A204.1 (cell line): ENCODE measurements at regions not wholly inside any gene's neighbourhood (a gene's known extent, or its start where the extent isn't known, plus 50 kb on each side); places are given as distances from the start of the nearest gene placed in this dataset.

Experiments used
- FAIRE-seq: peaks from 2 replicates; lab custom pipeline; 2012; peaks lifted over from hg19 to GRCh38; lab: Jason Lieb, UNC

DNA sequence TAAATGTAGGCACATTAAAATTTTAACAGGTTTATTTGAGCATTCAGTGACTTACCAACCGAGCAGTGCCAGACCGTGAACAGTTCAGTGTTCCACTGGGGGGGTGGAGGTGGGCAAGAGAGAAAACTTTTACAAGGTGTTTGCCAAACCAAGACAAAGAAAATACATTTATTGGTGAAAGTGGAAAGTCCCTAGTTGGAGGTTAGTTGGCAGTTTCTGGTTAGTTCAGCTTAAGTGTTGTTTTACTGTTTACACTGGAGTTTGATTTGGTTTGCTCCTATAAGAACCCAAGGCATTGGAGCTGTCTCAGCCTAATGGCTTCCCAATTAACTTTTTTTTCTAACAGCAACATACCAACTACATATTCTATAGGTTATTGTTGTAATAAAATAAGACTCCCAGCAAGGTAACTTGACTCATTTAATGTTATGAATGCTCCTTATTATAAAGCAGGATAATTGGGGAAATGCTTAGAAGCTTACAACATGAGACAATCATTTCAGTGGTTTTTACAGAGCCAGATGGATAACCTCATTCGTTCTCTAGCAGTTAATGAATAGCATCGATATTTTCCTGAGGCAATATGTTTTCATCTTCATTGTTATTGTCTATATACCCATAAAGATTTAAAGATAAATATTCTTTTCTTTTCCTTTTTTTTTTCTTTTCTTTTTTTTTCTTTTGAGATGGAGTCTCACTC lies 115.8 kb downstream of the ETNK1 start:
- no peak for FAIRE-seq

DNA sequence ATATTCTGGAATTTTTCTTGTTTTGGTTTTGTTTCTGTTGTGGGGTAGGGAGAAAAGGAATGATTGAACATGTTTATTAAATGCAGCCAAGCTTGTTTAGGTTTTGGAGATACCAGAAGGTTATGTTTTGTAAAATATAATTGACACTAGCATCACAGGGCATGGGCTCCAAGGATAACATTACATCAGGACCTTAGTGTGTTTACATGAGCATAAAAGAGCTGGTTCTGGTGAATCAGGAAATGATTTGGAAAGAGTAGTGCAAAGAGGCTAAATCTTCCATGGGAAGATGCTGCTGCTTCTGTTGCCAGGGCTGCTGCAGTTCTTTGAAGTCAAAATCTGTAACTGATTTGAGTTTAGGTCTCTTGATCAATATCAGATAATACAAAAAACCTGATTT lies 118.7 kb downstream of the ETNK1 start:
- no peak for FAIRE-seq

DNA sequence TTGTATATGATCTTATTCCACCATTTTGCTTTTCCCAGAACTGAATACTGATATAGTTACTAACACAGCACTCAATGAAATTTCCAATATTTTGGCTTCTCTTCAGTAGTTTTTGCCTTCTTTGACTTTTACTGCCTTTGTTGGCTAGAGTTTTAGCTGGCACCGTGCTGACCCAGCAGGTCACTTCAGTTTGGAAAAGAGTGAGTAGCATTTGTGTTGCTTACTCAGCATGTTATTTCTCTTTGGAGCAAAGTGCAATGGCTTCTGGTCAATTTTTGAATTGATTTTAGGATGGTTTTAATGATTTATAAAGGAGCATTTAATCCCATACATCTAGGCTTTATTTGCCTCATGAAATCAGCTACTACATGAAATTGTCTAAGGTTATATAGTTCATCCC lies 119.2 kb downstream of the ETNK1 start:
- no peak for FAIRE-seq

DNA sequence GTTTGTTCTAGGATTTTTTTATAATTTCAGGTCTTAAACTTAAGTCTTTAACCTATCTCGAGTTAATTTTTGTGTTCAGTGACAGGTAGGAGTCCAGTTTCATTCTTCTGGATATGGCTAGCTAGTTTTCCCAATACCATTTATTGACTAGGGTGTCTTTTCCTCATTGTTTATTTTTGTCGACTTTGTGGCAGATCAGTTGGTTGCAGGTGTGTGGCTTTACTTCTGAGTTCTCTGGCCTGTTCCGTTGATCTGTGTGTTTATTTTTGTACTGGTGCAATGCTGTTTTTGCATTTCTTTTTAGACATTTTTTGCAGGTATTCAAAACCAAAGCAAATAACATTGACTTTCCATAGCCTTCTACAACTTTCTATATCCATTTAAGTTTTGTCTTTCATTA lies 121.7 kb downstream of the ETNK1 start:
- no peak for FAIRE-seq

DNA sequence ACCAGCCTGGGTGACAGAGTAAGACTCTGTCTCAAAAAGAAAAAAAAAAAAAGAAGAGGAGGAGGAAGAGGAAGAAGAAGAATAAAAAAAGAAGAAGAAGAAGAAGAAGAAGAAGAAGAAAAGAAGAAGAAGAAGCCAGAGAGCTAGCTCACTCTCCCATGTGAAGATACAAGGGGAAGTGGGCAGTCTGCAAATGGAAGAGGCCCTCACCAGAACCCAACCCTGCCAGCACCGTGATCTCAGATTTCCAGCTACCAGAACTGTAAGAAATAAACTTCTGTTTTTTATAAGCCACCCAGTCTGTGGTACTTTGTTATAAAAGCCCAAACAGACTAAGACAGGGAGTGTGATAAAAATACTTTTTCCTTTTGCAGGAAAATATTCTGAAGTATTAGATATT lies 130.7 kb downstream of the ETNK1 start:
- no peak for FAIRE-seq

GRCh38 chr12:22759769-22760674 lies 135.1 kb downstream of the ETNK1 start:
- FAIRE-seq: no peak

- FAIRE-seq: no peak
Observed at GRCh38 chr12:22765421-22766130, 140.6 kb downstream of the ETNK1 start.

DNA sequence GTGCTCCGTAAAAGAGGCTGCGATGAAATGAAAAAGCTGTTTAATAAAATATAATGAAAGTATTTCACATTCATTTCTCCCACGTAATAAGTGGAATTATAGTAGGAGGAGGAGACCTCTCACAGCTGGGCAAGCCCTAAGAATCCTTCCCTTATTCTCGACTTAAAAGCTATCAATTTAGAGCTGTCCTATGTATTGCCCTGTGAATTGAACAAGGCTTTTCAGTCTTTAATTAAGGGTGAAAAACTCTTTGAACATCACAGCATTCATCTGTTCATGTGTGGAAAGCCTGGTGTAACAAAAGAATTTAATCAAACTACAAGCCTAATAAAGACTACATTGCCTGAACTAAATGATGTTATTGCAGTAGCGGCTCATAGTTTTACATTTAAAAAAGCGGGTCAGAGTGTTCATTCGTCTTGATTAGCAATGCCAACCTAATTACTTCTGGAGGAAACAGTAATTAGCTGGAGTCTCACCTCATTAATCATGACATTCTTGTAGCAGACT lies 142.0 kb downstream of the ETNK1 start:
- FAIRE-seq: no peak

DNA sequence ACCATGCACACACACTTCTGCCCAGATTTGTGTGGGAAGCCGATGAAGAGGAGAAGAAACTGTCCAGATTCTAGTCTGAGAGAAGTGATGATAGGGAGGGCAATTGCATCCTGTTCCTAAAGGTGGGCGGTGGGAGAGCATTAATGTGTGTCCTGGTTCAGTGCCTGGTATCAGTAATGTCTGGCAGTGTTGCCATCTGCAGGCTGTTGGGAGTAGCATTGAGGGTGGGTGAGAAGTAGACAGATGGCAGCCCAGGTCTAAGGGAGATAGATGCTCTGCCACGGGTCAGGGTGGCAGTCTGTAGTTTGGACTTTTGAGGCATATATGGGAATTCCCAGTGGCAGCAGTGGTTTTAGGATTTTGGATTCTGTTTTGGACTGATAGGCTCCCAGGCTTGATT lies 156.4 kb downstream of the ETNK1 start:
- FAIRE-seq: no peak

DNA sequence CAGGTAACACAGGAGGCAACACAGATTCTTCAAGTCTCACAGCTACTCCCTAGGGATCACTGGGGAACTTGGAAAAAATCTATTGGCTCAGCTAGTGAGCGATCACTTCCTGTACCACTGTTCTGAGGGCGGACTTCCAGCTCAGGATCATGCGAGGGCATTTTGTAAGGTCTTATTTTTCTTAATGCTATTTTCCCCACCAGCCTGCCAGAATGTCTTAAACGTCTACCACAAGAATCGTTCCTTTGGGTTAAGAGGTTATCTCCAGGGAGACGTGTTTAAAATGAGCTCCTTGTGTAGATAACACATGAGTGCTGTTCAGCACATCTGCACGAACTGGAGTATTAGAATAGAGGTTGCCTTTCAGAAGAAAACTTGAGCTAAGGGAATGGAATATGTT lies 162.6 kb downstream of the ETNK1 start:
- FAIRE-seq: no peak

- no peak for FAIRE-seq
Observed at GRCh38 chr12:22788913-22789312, 163.9 kb downstream of the ETNK1 start.

DNA sequence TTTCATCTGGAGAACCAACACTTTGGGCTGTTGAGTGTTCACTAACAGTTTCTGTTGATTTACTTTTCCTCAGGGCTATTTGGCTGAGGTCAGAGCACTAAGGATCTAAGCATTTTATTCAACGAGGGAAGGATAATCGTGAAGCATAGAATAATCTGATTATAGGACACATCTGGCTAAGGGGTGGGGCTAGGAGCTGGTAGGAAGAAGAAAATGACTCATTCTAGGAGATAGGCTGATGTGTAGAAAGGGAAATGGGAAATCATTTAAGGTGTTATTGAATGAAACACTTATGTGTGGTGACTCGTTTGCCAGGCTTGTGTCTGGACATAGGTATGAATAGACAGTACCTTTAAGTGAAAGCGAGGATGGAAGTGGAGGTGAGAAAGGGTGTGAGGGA lies 167.2 kb downstream of the ETNK1 start:
- FAIRE-seq: no peak

DNA sequence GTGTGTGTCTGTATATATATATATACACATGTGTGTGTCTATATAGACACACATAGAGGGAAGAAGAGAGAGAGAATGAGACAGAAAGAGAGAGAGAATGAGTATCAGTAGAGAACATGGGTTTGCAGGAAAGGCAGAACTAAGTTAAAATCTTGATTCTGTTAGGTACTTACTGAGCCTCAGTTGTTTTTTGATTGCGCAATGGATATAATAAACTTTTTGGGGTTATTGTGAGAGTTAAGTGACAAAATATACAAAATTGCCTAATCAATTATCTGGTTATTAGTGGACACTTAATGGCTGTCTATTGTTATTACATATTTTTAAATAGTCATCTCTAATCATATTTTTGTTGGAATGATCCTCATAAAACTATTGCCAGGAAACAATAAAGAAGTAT lies 169.0 kb downstream of the ETNK1 start:
- FAIRE-seq: no peak

DNA sequence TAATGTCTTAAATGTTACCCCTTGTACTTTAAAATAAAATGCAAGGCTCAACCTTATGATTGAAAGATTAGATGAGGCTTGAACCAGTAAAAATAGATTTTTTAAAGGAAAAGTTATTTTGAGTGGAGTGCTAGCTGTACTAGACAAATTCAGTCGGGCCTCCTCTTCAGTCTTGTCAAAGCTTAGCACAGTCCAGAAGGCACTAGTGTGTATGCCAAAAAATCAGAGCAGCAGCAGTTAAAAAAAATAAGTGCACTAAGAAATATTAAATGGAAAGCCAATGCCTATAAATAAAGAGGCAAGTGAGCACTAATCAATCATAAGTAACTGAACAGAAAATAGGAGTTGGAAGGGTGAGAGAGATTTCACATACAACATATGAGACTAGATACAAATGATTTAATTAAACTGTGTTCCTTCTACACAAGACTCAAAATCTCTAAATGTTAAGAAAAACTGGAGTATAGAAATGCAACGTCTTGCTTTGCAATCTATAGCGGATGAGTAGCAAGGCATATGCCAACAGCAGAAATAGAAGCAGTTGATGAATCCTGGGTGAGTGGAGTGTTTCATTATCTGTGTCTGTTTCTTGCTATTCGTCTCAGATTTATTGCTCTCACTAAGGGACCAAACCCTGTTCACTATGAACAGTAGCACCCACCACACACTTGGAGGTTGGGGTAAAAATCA lies 172.1 kb downstream of the ETNK1 start:
- no peak for FAIRE-seq

DNA sequence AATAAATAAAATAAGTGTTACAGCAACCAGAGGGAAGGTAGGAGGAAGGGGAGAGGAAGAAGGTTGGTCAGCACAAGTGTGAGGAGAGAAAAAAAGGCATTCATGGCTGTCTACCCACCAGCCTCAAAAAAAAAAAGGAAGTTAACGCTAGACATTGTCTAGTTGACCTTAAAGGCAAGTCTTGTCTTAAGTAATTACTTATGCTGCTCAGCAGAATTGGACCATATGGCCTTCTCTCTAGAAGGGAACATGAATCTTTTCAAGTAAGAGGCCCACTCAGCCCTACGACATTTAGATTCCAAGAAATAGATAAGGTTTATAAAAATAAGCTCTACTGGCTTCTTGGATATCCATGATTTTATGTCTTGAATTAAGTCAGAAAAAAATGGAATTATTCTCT lies 172.7 kb downstream of the ETNK1 start:
- no peak for FAIRE-seq

- FAIRE-seq: no peak
Observed at GRCh38 chr12:22798116-22798515, 173.1 kb downstream of the ETNK1 start.

- no peak for FAIRE-seq
Observed at GRCh38 chr12:22799503-22799902, 174.5 kb downstream of the ETNK1 start.

DNA sequence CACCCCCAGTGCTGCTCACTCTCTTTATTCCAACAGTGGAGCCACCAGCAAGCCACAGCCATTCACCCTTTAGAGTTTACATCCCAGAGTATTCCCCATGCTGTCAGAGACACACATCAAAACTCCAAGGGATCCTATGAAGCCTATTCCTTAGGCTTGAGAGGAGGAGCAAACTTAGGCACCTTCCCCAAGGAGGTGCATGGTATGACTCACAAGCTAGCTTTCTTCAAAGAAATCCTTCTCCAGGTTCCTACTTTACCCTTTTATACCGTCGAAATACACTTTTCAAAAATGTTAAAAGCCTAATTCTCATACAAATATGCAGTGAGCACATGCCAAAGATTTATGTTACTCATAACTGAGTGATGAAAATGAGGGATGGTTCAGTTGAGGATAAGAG lies 175.4 kb downstream of the ETNK1 start:
- no peak for FAIRE-seq

DNA sequence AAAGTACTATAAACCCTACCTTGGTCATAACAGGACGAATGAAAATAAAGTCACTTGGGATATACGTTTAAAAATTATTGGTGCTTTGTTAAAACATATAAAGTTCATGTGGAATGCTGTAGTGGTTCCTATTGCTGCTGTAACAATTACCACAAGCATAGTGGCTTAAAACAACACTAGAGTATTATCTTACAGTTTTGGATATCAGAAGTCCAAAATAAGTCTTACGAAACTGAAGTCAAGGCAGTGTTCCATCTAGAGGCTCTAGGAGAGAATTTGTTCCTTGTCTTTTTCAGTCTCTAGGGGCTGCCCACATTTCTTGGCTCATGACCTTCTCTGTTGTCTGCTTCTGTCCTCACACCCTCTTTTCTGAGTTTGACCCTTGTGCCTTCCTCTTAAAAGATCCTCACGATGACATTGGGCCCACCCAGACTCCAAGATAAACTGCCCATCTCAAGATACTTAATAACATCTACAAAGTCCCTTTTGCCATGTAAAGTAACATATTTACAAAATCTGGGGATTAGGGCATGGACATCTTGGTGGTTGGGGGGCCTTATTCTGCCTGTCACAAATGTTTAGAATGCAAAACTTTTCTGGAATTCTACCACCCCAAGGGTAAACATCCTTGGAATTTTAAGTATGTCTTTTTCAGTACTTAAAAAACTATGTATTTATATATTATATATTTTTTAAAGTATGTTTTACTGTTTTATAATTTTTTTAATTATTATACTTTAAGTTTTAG lies 178.1 kb downstream of the ETNK1 start:
- no peak for FAIRE-seq

DNA sequence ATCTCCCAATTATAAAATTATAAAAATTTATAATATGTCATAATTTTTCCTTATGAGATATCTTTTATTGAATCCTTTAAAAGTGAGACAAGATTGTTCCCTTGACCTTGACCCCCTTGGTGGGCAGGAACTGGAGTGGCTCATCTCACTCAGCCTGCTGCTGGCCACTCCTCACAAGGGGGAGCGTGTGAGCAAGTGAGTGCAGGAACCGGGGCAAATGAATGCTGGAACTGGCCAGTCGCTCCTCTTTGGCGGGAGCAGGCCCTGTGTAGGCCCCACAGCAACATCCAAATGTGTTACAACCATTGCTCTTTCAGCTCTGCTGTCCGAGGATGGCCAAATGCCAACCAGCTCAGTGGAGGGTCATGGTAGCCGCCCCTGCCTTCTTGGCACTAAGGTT lies 178.8 kb downstream of the ETNK1 start:
- FAIRE-seq: no peak

- no peak for FAIRE-seq
Observed at GRCh38 chr12:22808860-22809259, 183.9 kb downstream of the ETNK1 start.

GRCh38 chr12:22810036-22810435 lies 185.1 kb downstream of the ETNK1 start:
- no peak for FAIRE-seq
